ENCODE measurements at regions not wholly inside any gene's neighbourhood (a gene's known extent, or its start where the extent isn't known, plus 50 kb on each side); places are given as distances from the start of the nearest gene placed in this dataset.

- H3K27ac Mint-ChIP-seq: peak overlapping the region; percentile 46
- peaks cover 18% of the 10 kb centered on the region for H3K36me3 Mint-ChIP-seq (ENCODE audit: low read depth)
- peaks cover 3% of the 10 kb centered on the region for H3K27me3 Mint-ChIP-seq
- no peaks in the 10 kb centered on the region for H3K9me3 Mint-ChIP-seq
- H3K4me1 Mint-ChIP-seq (ENCODE audit: low read depth): peaks cover 32% of the 10 kb centered on the region
- no peak overlapping the region for H3K4me3 Mint-ChIP-seq
Measured at GRCh38 chr13:22086597-22087330, 415.9 kb downstream of the FGF9 start.

- no peaks in the 10 kb centered on the region for H3K27me3 Mint-ChIP-seq
- no peak overlapping the region for H3K4me3 Mint-ChIP-seq
- no peak overlapping the region for H3K27ac Mint-ChIP-seq
- H3K36me3 Mint-ChIP-seq (ENCODE audit: low read depth): peaks cover 27% of the 10 kb centered on the region
- peaks cover 34% of the 10 kb centered on the region for H3K4me1 Mint-ChIP-seq (ENCODE audit: low read depth)
- no peaks in the 10 kb centered on the region for H3K9me3 Mint-ChIP-seq
Measured at GRCh38 chr13:22090106-22090505, 419.2 kb downstream of the FGF9 start.

GRCh38 chr13:22091222-22091970 is 420.5 kb downstream of the FGF9 start:
- H3K27me3 Mint-ChIP-seq: no peaks in the 10 kb centered on the region

GRCh38 chr13:22091971-22092300 is 421.1 kb downstream of the FGF9 start:
- H3K27me3 Mint-ChIP-seq: no peaks in the 10 kb centered on the region
- no peak overlapping the region for H3K27ac Mint-ChIP-seq
- peaks cover 27% of the 10 kb centered on the region for H3K36me3 Mint-ChIP-seq (ENCODE audit: low read depth)
- peaks cover 34% of the 10 kb centered on the region for H3K4me1 Mint-ChIP-seq (ENCODE audit: low read depth)
- no peak overlapping the region for H3K4me3 Mint-ChIP-seq
- no peaks in the 10 kb centered on the region for H3K9me3 Mint-ChIP-seq

More at GRCh38 chr13:22091222-22091970, 420.5 kb downstream of the FGF9 start:
- Mint-ChIP-seq H3K27ac (no peak overlapping the region), H3K4me1 (ENCODE audit: low read depth) (peaks cover 34% of the 10 kb centered on the region), H3K36me3 (ENCODE audit: low read depth) (peaks cover 27% of the 10 kb centered on the region), H3K9me3 (no peaks in the 10 kb centered on the region), H3K4me3 (no peak overlapping the region)

- Mint-ChIP-seq H3K4me3 (no peak overlapping the region), H3K27me3 (no peaks in the 10 kb centered on the region), H3K4me1 (ENCODE audit: low read depth) (peaks cover 34% of the 10 kb centered on the region), H3K9me3 (no peaks in the 10 kb centered on the region), H3K36me3 (ENCODE audit: low read depth) (peaks cover 23% of the 10 kb centered on the region), H3K27ac (no peak overlapping the region)
Measured at GRCh38 chr13:22092791-22093560, 422.1 kb downstream of the FGF9 start.

GRCh38 chr13:22095794-22096193 is 424.9 kb downstream of the FGF9 start:
- no peak overlapping the region for H3K27ac Mint-ChIP-seq
- H3K36me3 Mint-ChIP-seq (ENCODE audit: low read depth): peaks cover 19% of the 10 kb centered on the region
- peaks cover 23% of the 10 kb centered on the region for H3K4me1 Mint-ChIP-seq (ENCODE audit: low read depth)

GRCh38 chr13:22099585-22099984 is 428.7 kb downstream of the FGF9 start:
- H3K4me3 Mint-ChIP-seq: no peak overlapping the region
- H3K27me3 Mint-ChIP-seq: no peaks in the 10 kb centered on the region
- H3K4me1 Mint-ChIP-seq (ENCODE audit: low read depth): peaks cover 6% of the 10 kb centered on the region
- H3K27ac Mint-ChIP-seq: no peak overlapping the region
- peaks cover 13% of the 10 kb centered on the region for H3K36me3 Mint-ChIP-seq (ENCODE audit: low read depth)
- H3K9me3 Mint-ChIP-seq: peaks cover 10% of the 10 kb centered on the region

More at GRCh38 chr13:22095794-22096193, 424.9 kb downstream of the FGF9 start:
- no peaks in the 10 kb centered on the region for H3K27me3 Mint-ChIP-seq
- H3K9me3 Mint-ChIP-seq: peaks cover 10% of the 10 kb centered on the region
- no peak overlapping the region for H3K4me3 Mint-ChIP-seq

- no peak overlapping the region for H3K27ac Mint-ChIP-seq
- peaks cover 16% of the 10 kb centered on the region for H3K9me3 Mint-ChIP-seq
- H3K4me1 Mint-ChIP-seq (ENCODE audit: low read depth): peaks cover 21% of the 10 kb centered on the region
- H3K4me3 Mint-ChIP-seq: no peak overlapping the region
- H3K27me3 Mint-ChIP-seq: no peaks in the 10 kb centered on the region
- H3K36me3 Mint-ChIP-seq (ENCODE audit: low read depth): peaks cover 9% of the 10 kb centered on the region
Measured at GRCh38 chr13:22102271-22102670, 431.4 kb downstream of the FGF9 start.

GRCh38 chr13:22103046-22104027 is 432.5 kb downstream of the FGF9 start:
- Mint-ChIP-seq H3K9me3 (peaks cover 16% of the 10 kb centered on the region), H3K27me3 (no peaks in the 10 kb centered on the region), H3K4me3 (no peak overlapping the region), H3K36me3 (ENCODE audit: low read depth) (peaks cover 9% of the 10 kb centered on the region), H3K4me1 (ENCODE audit: low read depth) (peaks cover 31% of the 10 kb centered on the region), H3K27ac (no peak overlapping the region)

- H3K36me3 Mint-ChIP-seq (ENCODE audit: low read depth): peaks cover 4% of the 10 kb centered on the region
- no peaks in the 10 kb centered on the region for H3K27me3 Mint-ChIP-seq
- H3K27ac Mint-ChIP-seq: no peak overlapping the region
- no peak overlapping the region for H3K4me3 Mint-ChIP-seq
- H3K9me3 Mint-ChIP-seq: peaks cover 6% of the 10 kb centered on the region
- H3K4me1 Mint-ChIP-seq (ENCODE audit: low read depth): peaks cover 52% of the 10 kb centered on the region
Measured at GRCh38 chr13:22106058-22106457, 435.2 kb downstream of the FGF9 start.

GRCh38 chr13:22107549-22107948 is 436.7 kb downstream of the FGF9 start:
- peaks cover 12% of the 10 kb centered on the region for H3K9me3 Mint-ChIP-seq
- H3K4me3 Mint-ChIP-seq: no peak overlapping the region
- no peaks in the 10 kb centered on the region for H3K27me3 Mint-ChIP-seq
- peaks cover 62% of the 10 kb centered on the region for H3K4me1 Mint-ChIP-seq (ENCODE audit: low read depth)
- H3K27ac Mint-ChIP-seq: no peak overlapping the region
- H3K36me3 Mint-ChIP-seq (ENCODE audit: low read depth): no peaks in the 10 kb centered on the region

GRCh38 chr13:22108283-22108942 is 437.5 kb downstream of the FGF9 start:
- H3K9me3 Mint-ChIP-seq: peaks cover 14% of the 10 kb centered on the region
- no peaks in the 10 kb centered on the region for H3K27me3 Mint-ChIP-seq
- peaks cover 70% of the 10 kb centered on the region for H3K4me1 Mint-ChIP-seq (ENCODE audit: low read depth)
- H3K36me3 Mint-ChIP-seq (ENCODE audit: low read depth): peaks cover 8% of the 10 kb centered on the region
- H3K27ac Mint-ChIP-seq: peak overlapping the region; percentile 70
- no peak overlapping the region for H3K4me3 Mint-ChIP-seq

GRCh38 chr13:22108979-22109378 is 438.1 kb downstream of the FGF9 start:
- Mint-ChIP-seq H3K4me1 (ENCODE audit: low read depth) (peaks cover 71% of the 10 kb centered on the region), H3K36me3 (ENCODE audit: low read depth) (peaks cover 14% of the 10 kb centered on the region), H3K27me3 (no peaks in the 10 kb centered on the region), H3K27ac (no peak overlapping the region), H3K4me3 (no peak overlapping the region), H3K9me3 (peaks cover 19% of the 10 kb centered on the region)

- H3K36me3 Mint-ChIP-seq (ENCODE audit: low read depth): peaks cover 17% of the 10 kb centered on the region
- H3K27me3 Mint-ChIP-seq: no peaks in the 10 kb centered on the region
- H3K4me3 Mint-ChIP-seq: no peak overlapping the region
- no peak overlapping the region for H3K27ac Mint-ChIP-seq
- H3K9me3 Mint-ChIP-seq: peaks cover 25% of the 10 kb centered on the region
- H3K4me1 Mint-ChIP-seq (ENCODE audit: low read depth): peaks cover 83% of the 10 kb centered on the region
Measured at GRCh38 chr13:22110368-22110767, 439.5 kb downstream of the FGF9 start.
